SK-N-DZ (cell line): ENCODE measurements at regions not wholly inside any gene's neighbourhood (a gene's known extent, or its start where the extent isn't known, plus 50 kb on each side); places are given as distances from the start of the nearest gene placed in this dataset.
A peak's percentile ranks its signal among the peaks of the same experiment; 100 is the strongest.
"Not testable (repeated sequence)": the region's sequence is repeated elsewhere in the genome, so short reads cannot be mapped to it uniquely, and the experiment has no call there.

Experiments
- DNase-seq: peaks from one replicate; pipeline ENCODE4 v3.0.0-alpha.2; 2015; ENCODE audit warnings: low spot score

DNA sequence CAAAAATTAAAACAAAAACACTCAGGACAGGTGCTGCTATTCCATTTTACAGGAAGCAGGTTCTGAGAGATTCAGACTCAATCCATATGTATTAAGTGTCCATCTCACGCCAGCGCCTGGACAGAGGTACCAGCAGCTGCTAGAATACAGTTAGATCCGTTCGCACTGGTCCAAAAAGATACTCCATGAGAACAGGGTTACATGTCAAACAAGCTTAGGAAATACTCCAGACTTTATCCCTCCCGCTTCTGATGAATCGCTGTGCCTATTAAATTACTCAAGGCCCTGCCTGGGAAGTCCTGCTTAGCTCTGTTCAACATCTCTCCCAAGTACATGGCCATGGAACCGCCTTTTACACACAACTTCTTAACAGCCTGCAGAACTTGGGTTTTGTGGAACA lies 50.2 kb upstream of the SLC35C1 start:
- DNase-seq: peak; percentile 33

DNA sequence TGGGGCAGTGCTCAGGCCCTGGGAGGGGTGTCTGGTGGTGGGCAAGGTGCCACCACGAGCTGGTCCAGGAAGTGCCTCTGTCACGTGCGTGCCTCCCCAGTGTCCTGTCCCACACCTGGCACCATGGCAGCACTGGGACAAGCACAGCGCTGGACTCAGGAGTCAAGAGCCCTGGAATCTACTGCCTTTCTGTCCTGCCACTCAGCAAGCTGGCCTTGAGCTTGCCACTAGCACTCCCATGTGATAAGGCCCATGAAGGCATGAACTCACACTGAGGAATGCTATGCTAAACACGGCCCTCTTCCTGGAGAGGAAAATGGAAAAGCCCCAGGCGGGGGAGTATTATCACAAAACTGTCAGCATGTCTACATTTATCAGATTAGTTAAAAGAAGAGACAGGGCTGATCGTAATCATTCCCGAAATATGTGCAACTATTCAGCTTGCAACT lies 50.7 kb upstream of the SLC35C1 start:
- no peak for DNase-seq

DNA sequence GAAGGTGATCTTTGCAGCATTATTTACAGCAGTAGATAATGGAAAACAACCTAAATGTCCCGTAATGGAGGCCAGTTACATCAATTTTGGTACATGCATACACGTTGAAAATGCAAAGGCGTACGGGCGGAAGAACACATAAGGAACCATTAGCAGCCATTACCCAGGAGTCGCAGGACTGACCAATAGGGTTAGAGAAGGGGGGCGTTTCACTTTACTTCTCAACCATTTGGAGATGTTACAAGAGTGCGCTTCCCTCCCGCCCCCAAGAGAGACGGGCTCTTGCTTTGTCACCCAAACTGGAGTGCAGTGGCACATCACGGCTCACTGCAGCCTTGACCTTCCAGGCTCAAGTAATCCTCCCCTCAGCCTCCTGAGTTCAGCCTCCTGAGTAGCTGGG lies 52.8 kb upstream of the SLC35C1 start:
- DNase-seq: no peak

DNA sequence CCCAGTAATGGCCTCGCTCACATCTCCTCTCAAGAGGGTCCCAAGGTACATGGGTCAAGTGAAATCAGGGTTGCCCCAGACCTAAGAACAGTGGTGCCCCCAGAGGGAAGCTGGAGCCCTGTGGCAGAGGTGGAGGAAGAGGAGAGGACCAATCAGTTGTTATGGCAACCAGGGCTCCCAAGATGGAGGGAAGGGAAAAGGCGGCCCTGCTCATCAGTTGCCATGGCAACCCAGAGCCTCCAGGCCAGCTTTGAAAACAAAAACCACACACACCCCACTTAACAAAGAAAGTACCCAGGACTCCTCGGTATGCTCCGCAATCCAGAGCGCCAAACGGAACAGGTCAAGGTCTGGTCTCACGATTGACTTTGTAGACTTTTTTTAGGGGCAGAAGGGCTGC lies 53.5 kb upstream of the SLC35C1 start:
- peak; percentile 80 for DNase-seq

DNA sequence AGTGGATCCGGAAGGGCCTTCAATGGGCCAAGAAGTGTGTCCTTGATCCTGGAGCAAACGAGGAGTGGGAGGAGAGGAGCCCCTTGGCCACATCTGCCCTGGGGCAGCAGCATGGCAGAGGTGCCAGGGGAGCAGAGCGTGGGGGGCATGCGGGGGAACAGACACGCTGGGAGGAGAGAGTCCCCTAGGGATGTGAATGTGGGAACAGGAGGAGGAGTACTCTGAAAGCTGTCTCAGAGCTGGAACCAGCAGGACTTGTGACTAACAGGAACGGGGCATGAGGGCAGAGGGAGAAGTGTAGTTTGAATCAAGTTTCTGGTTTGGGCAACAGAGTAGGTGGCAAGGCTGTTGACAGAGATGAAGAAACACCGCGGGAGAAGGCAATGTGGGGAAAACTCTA lies 54.5 kb upstream of the SLC35C1 start:
- no peak for DNase-seq

DNA sequence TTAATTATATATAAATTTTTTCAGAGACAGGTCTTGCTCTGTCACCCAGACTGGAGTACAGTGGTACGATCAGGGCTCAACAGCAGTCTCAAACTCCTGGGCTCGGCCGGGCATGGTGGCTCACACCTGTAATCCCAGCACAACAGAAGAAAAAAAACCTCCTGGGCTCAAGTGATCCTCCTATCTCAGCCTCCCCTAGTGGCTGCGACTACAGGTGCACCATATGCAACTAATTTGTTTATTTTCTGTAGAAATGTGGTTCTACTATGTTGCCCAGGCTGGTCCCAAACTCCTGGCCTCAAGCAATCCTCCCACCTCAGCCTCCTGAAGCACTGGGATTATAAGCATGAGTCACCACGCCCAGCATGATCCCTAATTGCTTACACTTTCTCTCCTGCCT lies 56.1 kb upstream of the SLC35C1 start:
- no peak for DNase-seq

DNA sequence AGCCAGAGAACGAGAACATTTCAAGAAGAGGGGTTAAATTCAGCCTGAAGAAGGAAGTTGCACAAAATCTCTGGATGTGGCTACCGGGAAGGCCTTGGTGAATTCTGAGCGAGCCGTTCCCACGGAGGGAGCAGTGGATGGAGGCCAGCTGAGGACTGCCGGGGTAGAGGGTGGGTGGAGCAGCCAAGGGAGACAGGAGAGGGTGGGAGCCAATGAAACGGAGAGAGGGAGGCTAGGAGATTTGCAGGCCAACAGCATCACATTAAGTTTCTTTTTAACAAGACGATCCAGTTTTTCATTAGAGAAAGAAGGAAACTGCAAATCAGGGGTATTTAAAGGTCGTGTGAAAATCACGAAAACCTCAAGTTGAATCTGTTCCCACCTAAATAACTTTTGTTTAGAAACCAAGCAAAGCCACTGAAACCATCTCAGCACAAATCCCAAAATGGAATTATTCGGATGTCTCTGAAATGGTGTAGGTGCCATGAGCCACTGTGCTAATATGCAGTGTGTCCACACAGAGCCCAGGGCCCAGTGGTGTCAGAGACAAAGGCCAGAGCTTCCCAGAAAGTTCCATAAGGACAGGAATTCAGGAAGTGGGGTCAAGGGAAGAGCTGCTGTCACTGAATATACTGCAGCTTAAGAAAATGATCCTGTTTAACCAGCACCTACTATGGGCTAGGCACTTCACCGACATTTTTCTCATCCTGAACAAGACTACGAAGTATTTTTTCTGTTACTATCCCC lies 59.7 kb upstream of the SLC35C1 start:
- DNase-seq: no peak

DNA sequence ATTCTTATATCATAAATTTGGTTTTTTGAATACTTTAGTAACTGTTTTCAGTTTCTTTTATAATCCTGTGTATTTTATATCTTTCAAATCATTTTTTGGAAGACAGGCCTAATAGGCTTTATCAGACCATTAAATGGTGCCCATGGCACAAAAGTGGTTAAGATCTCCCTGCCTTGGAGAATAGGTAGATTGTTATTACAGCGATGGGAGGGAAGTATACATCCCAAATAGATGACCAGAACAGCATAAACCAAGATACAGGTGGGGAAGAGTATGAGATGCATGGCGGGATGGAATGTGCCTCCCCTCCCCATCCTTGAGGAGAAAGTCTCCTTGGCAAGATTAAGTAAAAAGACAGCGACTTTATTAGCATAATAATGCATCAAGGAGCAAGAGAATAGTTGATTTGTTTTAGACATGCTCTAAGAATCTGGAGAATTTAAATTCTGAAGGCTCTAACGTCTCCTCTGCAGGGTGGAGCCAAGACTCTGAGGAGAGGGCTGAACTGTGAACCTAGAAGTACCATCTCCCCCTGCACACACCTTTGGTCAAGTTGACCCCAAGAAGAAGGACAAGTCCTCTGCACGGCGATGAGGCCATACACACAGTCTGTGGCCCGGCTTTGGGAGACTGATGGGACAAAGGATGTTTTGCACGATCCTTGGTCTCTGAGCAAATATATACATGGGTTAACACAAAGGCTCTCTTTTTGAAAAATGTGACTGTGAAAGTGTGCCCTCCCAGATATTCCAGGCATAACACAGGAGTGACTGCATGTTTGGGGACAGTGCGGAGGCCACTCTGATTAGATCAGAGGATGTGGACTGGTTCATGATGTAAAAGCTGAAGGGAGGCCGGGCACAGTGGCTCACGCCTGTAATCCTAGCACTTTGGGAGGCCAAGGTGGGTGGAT lies 61.1 kb upstream of the SLC35C1 start:
- DNase-seq: no peak

DNA sequence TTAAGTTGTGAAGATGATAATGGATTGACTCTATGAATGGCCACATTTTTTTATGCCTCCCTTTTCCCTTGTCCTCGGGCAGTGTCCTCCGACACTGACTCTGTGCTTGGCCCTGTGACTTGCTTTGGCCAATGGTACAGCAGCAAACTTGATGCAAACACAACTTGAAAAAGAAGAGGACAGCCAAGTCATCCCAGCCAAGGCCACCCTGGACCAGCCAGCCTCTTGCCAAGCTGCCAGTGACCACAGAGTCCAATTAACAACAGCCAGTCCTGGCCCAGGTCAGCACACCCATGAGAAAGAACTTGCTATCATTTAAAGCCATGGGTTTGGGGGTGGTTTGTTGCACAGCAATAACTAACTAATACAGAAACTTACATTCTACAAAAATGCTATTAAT lies 63.4 kb upstream of the SLC35C1 start:
- DNase-seq: no peak

DNA sequence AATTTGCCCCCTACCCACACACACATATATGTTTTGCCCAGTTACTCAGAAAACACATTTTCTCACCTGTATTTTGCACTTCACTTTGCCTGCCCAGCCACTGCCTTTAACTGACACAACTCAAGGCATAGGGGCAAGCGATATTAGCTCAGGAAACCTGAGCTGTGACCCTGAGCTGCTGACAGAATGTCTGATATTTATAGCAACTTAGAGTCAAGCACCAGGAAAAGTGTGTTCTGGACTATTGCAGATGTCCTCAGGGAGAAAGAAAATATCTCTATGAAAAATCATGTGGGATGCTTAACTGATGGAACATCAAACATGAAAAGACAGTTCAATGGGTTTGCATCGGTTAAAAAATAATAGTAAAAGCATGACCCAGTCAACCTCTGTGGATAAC lies 63.9 kb upstream of the SLC35C1 start:
- DNase-seq: no peak

DNA sequence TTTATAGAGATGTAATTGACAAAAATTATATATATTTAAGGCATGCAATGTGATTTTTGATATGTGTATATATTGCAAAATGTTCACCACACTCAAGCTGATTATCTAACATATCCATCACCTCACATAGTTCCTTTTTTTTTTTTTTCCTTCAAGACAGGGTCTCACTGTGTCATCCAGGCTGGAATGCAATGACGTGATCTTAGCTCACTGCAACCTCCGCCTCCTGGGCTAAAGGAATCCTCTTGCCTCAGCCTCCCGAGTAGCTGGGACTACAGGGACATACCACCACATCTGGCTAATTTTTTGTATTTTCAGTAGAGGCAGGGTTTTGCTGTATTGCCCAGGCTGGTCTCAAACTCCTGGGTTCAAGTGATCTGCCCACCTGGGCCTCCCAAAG lies 65.1 kb upstream of the SLC35C1 start:
- no peak for DNase-seq

DNA sequence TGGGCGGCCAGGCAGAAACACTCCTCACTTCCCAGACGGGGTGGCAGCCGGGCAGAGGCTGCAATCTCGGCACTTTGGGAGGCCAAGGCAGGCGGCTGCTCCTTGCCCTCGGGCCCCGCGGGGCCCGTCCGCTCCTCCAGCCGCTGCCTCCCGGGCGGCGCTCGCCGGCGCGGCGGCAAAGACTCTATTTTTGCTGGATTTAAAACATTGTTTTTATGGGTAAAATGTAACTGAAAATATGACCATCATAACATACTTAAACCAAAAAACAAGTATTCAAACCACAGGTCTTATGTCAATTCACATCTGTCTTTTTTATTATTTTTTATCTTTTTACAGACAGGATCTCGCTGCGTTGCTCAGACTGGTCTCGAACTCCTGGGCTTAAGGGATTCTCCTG lies 65.9 kb upstream of the SLC35C1 start:
- not testable (repeated sequence) for DNase-seq

DNA sequence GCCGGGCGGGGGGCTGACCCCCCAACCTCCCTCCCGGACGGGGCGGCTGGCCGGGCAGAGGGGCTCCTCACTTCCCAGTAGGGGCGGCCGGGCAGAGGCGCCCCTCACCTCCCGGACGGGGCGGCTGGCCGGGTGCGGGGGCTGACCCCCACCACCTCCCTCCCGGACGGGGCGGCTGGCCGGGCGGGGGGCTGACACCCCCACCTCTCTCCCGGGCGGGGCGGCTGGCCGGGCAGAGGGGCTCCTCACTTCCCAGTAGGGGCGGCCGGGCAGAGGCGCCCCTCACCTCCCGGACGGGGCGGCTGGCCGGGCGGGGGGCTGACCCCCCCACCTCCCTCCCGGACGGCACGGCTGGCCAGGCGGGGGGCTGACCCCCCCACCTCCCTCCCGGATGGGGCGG lies 66.8 kb upstream of the SLC35C1 start:
- not testable (repeated sequence) for DNase-seq

DNA sequence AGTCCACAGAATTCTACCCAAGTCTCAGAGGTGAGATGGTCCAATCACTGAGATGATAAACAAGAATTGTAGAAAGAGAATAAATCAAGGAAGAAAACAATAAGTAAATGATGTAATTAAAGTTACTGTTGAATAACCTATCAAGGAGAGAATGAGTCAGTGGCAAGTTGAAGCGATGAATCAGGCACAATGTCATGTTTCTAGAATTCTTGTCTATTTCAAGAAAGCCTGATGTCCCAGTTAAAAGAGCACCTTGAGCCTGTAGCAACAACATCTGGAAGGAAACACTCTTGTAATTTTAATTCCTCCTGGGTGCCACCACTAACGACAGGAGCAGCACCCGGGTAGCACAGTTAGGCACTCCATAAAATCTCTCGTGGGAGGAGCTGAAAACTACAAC lies 67.9 kb upstream of the SLC35C1 start:
- DNase-seq: no peak

DNA sequence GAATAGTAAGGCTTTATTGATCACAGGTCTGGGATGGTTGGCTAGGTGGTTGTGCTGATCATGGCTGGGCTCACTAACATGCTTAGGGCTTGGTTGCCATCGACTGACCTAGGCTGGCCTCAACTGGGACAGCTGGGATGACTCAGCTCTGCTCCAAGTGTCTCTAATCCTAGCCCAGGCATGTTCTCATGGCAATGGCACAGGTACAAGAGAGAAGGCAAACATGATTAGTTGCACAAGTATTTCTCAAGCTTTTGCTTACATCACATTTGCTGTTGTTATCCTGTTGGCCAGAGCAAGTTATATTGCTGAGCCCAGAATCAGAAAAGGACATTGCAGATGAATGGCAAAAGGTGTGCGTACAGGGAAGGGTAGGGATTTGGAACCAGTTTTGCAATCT lies 68.5 kb upstream of the SLC35C1 start:
- no peak for DNase-seq

DNA sequence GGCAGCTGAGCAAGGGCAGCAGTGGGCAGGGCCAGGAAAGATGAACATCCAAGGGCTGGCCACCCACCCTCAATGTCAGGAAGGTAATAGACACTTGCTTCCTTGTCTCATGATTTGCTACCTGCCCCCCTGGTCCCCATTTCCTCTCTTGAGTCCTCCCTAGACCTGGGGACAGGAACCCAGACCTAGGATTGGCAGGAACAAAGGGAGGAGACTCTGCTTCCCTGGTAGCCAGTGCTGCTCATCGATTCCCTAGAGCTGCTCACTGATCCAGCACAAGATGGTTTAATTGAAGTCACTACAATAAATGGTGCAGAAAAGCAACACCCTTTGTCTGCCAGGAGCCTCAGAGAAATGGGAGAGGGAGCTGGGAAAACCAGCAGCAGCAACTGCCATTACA lies 67.8 kb upstream of the CHST1 start:
- DNase-seq: no peak

DNA sequence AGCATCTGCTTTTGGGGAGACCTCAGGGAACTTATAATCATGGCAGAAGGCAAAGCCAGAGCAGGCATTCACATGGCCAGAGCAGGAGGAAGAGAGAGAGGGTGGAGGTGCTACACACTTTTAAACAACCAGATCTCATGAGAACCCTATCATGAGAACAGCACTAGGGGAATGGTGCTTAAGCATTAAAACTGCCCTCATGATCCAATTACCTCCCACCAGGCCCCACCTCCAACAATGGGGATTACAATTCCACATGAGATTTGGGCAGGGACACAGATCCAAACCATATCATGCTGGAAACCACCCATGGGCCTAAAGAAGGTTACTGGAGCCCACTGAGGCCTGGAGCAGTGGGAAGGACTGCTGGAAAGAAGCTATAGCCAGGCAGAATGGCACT lies 66.9 kb upstream of the CHST1 start:
- DNase-seq: no peak

DNA sequence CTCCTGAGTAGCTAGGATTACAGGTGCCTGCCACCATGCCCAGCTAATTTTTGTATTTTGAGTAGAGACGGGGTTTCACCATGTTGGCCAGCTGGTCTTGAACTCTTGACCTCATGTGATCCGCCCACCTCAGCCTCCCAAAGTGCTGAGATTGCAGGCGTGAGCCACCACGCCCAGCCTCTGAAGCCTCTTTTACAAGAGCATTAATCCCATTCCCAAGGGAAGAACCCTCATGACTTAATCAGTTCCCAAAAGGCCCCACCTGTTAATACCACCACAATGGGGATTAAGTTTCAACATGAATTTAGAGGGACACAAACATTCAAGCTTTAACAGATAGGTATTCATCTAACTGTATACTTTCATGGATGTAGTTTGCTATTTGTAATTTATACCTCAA lies 65.7 kb upstream of the CHST1 start:
- DNase-seq: not testable (repeated sequence)

DNA sequence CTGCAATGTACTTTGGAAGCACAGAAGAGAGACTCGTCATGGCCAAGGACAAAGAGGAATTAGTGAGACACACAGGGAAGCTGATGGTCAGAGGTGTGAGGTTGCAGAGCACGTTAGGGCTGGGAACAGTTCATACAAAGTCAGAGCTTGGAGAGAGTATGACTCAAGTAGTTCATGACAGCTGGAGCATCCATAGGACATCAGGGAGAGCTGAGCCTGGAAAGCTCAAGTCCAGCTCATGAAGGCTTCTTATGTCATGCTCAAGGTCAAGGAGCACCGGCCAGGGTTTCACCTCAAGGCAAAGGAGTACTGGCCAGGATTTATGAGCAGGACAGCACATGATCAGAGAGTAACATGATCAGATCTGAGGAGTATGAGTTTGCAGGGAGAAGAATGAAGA lies 64.6 kb upstream of the CHST1 start:
- DNase-seq: no peak

DNA sequence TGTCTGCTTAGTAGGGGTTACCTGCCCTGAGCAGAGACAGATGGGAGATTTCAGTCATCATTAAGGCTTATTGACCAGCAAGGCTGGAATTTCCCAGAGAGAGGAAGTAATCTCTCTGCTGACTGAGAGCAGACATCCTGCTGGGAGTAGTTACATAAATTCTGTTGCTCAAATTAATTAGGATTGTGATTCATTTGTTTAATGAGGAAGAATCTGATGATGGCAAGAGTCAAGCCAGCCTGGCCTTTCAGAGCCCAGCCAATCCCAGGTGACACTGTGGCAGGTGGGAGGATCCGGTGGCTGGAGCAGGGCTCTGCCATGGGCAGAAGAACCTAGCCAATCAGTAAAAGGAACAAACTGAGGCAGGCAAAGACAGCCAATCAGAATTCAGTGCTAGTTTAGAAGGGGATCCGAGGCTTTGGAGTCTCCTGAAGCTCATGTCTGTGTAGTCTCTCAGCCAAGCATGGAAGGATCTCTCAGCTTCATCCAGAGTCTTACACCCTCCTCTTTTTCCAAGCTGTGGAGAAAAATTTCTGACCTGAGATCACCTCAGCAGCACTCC lies 61.2 kb upstream of the CHST1 start:
- DNase-seq: no peak

DNA sequence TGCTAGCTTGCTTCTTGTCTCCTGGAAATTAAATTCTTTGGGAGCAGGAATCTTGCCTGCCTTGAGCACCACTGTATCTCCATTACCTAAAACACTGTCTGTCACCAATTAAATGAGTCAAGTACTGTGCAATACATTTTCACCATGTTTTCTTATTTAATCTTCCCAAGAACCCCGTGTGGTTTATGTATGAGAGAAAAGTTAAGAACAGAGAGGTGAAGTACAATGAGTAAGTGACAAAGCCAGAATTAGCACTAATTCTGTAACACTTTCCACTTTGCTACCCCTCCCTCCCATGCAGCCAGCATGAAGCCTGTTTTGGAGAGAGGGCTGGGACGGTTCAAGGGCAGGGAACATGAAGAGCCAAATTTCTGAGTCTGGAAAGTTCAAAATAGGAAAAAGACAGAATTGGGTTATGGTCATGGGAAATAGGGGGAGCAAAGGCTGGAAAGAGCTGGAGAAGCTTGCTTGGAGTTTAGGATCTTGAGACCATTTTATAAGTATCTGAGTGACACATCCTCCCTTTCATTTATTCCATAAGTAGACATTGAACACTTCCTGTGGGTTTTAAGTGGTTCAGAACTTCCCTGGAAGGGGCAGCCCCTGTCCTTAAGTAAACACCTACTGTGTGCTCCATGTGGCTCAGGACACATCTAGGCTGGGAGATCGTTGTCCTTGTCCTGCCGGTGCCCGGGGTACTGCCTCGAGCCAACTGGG lies 60.5 kb upstream of the CHST1 start:
- no peak for DNase-seq

DNA sequence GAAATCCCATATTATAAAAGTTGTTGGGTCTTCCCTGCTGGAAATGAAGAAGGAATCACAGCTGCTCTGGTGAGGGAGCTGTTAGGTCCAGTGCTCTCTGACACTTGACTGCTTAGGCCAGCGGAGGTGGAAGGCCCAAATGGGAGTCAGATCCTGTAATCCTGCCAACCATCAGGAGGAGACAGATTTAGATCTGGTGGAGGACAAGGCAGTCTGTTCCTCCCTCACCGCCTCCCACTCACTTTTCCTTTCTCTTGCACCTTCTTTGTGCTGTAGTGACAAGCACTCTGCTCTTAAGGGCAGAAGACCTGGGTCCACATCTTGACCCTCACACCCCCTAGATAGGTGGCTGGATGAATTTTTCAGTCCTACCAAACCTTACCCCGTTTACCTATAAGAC lies 59.7 kb upstream of the CHST1 start:
- no peak for DNase-seq
